Stimulated activated CD8-positive, alpha-beta memory T cell treated with anti-CD3 and anti-CD28 coated beads, Interleukin-15, amount 100 ng/mL, for 48 hours (primary cell): ENCODE measurements at regions not wholly inside any gene's neighbourhood (a gene's known extent, or its start where the extent isn't known, plus 50 kb on each side); places are given as distances from the start of the nearest gene placed in this dataset.
"Not testable (repeated sequence)": the region's sequence is repeated elsewhere in the genome, so short reads cannot be mapped to it uniquely, and the experiment has no call there.

Experiments used
- DNase-seq, 2 donors: peaks; one replicate each; pipeline ENCODE4 v3.0.0-alpha.2; 2020; ENCODE audit warnings: low read depth in 2 of 2

DNA sequence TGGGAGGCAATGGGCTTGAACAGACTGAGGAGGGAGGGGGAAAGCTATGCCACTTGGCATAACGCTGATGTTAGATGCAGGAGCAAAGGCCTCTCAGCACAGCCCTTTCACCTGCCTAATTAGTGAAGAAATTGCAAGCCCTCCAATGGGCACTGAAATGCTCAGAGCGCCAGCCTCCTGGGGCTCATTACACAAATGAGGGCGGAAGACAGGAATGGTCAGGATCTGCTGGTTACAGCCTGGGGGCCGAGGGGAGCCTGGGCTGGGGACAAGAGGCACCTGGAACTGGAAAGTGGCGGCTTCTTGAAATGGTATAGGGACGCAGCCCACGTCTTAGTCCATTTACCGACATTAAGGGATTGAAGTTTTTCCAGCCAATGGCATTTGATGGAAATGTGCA lies 50.2 kb upstream of the PLET1 start:
- no peak for DNase-seq

DNA sequence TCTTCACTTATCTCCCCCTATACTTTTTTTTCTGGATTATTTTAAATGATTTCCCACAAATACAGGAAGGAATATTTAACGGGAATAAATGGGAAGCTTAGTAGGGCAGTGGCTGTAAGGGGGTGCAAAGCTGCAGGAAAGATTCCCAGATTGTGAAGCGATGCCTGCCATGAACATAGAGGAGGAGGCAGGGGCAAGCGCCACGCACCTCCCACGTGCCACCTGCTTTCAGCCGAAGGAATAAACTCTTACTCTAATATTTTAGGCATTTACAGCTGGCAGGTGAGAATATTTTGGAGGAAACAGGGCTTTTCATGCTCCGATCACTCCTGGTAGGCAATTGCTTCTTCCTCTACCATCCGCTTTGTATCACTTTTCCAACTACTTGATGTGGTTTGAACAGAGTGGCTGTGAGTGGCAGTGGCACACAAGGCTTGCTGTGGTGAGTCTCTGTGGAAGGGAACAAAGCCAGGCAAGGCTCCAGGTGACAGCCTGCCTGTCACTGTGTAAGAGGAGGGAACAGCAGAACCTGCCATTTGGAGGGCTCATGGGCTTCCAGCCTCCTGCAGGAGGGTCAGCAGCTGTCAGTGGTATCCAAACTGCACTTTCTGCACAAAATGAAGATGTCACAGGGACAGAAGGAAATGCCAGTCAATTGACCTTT lies 54.5 kb upstream of the PLET1 start:
- DNase-seq, result no peak

DNA sequence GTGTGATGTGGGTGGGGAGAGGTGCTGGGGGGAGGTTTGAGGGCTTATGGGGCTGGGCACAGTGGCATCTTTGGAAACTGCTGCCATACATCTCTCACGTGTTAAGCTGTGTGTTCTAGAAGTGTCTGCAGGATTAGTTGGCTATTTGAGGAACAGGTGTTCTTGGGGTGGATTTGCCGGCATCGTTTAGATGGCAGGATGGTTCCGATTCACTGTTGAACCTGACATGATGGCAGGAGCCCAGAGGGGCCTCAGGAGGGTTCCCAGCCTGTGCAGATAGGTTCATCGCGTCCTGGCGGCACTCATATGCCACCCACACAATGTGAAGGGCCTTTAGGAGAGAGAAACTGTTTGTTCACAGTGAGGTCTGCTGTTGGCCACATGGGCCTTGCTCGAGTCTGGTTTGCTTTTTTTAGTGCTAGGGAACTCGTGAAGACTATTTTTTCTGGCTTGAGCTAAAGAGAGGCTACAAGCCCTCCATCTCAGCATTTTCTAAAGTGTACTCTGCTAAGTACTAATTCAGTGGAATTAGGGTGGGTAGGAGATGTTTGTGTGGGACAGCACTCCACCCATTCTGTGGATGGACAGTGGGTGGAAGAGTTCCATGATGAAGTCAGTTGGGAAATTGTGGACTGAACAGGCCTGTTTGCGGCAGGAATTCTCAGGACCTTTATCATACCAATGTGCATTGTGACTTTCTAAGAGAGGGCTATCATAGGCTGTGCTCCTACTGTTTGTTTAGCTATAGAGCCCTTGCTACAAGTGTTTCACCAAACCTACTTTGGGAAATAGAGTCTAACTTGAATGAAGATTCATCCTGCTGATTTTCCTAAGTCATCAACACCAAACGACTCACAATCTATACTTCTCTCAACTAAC lies 55.4 kb upstream of the PLET1 start:
- DNase-seq, result no peak

DNA sequence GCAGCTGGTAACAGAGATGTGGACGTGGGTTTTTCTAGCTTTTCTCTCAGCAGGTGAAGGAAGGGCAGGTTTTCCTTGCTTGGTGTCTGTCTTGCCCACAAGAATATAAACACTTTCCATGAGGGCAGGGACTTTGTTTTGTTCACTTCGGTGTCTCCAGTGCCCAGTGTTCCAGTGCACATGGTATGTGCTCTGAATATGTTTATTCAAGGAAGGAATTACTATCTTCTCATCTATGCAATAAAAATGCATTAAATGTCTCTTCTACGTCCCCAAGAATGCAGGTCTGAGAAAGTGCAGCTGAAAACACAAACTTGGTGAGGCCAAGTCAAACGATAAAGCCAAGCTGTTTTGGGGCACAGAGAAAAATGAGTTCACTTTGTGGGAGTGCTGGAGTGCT lies 56.3 kb upstream of the PLET1 start:
- DNase-seq, result no peak

DNA sequence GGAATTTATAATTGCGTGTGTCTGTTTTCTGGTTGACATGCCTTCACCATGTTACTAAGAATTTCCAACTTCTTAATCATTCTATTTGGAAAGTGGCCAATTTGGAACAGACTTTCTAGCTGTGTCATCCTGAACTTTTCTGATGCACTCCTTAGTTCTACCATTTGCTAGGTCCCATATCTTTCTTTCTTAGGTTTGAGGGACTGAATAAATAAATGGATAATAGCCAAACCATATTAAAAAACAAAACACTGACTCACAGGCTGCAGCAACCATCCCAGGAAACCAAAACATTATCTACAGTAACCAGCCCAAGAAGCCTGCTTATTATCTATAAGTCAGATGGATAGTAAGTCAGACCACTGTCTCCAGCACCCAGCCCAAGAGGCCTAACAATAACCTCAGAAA lies 57.5 kb upstream of the PLET1 start:
- no peak for DNase-seq

- no peak for DNase-seq
These were observed 58.0 kb upstream of the PLET1 start for GRCh38 chr11:112318661-112319060.

GRCh38 chr11:112320668-112321067 lies 60.0 kb upstream of the PLET1 start:
- no peak for DNase-seq

- no peak for DNase-seq
These were observed 61.0 kb upstream of the PLET1 start for GRCh38 chr11:112321501-112322172.

DNA sequence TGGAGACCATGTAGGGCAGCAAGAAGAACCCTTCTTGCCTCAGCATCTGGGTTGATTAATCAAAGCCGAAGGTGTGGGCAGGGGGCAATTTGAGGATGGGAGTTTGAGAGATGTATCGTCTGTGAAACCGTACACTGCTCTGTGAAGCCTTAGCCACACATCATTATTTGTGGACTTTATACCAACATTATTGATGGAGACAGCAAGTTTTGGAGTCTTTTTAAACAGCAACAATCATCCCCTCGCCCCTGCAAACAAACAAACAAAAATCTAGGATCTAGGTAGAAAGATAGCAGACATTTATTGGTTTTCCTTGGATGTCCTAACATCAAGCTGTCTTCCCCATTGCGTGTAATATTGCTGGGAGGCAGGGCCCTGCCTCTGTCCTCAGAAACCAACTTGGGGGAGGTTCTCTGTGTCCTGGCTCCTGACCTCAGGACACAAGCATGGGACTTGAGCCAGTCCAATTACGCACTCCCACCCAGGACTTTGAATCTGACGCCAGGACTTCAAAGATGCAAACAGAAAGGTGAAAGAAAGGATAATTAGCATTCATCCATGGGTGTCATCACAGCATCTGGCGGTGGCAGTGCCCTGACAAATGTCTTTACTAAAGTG lies 61.6 kb upstream of the PLET1 start:
- DNase-seq, result no peak

GRCh38 chr11:112334381-112334780 lies 73.7 kb upstream of the PLET1 start:
- DNase-seq, result no peak

GRCh38 chr11:112336356-112336886 lies 75.8 kb upstream of the PLET1 start:
- DNase-seq, result no peak

DNA sequence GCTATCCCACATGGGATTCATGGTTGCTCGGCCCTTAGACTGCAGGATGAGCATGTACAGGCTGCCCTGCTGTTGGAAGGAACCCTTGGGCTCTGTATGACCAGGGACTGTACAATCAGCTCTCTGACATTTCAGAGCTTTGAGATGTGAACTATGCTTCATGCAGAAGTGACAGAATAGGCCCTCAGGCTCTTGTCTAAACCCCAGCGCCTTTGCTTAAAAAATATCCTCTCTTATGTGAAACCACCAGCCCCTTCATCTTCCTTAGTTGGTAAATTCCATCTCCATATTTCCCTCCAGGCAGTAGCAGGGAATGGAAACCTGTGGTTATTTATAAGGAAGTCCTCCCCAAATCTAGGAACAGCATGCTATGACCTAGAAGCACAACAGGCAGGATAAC lies 78.9 kb upstream of the PLET1 start:
- no peak for DNase-seq

GRCh38 chr11:112343368-112344039 lies 82.8 kb upstream of the PLET1 start:
- DNase-seq, result no peak

DNA sequence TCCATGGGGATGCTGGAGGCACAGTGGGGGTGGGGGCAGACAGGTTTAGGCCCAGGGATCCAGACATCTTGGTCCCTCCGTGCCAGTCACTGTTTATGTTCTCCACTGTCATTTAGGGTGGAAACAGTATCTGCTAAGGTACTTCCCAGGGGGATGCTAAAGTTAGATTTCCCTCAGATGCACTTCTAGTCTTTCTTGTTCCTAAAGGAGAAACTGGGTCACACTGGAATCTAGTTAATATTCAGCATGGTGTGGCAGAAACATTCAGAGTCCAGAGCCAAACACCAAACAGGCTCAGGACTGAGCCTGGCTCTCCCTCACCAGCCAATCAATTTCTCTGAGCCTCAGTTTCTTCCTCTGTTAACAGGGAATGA lies 83.4 kb upstream of the PLET1 start:
- no peak for DNase-seq

DNA sequence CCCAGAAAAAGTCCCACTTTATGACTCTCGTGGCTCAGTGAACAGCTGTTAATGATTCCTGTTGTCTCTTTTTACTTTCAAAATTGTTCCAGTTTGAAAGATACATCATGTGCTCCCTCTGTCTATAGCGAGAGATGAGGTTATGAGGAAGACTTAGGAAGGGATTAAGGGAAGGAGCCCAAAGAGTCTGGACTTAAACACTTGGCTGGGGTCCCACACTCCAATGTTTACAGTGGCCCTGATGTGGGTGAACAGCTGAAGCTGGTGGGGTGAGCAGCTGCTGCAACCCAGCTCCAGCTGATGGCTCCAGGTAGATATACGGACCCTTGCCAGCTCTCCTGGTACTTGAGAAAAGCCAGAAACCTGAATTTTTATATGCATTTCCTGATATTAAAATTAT lies 84.5 kb upstream of the PLET1 start:
- DNase-seq, result no peak

GRCh38 chr11:112345706-112346105 lies 85.0 kb upstream of the PLET1 start:
- DNase-seq, result no peak

- no peak for DNase-seq
These were observed 85.9 kb upstream of the PLET1 start for GRCh38 chr11:112346586-112346985.

DNA sequence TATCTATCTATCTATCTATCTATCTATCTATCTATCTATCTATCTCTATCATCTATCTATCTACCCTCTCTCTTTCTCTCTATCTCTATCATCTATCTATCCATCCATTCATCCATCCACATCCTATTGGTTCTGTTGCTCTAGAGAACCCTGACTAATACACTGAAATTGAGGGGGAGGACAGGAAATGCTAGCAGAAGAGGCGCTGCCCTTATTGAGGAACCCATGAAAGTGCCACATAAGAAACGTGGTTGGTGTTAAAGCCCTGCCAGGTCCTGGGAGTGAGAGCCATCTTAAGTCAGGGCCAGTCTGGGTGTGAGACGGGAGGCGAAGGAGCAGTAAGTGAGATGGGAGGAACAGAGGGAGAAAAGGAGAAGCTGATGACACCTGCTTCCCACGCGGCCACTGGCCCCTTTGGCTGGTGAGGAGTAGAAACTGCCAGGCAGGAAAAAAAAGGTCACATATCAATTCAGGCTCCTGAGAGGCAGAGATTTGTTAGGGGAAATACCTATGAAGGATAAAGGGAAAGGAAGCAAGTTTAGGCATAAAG lies 87.9 kb upstream of the PLET1 start:
- DNase-seq, result no peak

DNA sequence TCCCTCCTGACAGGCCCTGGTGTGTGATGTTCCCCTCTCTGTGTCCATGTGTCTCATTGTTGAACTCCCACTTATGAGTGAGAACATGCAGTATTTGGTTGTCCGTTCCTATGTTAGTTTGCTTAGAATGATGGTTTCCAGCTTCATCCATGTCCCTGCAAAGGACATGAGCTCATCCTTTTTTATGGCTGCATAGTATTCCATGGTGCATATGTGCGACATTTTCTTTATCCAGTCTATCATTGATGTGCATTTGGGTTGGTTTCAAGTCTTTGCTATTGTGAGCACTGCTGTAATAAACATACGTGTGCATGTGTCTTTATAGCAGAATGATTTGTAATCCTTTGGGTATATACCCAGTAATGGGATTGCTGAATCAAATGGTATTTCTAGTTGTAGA lies 90.8 kb upstream of the PLET1 start:
- DNase-seq, result not testable (repeated sequence)

DNA sequence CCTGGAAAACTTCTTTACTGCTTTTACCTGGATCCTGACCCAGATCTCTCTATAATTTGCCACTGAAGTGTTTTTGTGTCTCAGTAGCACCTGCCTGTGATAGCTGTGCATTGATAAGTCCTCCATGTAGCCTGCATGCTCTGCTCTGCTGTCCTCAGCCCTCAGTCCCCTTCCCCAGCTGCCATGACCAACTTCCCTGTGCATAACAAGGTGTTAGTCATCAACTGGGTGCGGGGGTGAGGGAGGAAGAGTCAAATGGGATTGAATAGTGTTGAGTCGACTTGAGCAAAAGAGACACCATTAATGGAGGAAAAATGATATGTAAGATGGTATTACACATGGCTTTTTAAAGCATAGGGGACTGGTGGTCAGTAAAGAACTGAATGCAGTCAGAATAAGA lies 92.2 kb upstream of the PLET1 start:
- no peak for DNase-seq

DNA sequence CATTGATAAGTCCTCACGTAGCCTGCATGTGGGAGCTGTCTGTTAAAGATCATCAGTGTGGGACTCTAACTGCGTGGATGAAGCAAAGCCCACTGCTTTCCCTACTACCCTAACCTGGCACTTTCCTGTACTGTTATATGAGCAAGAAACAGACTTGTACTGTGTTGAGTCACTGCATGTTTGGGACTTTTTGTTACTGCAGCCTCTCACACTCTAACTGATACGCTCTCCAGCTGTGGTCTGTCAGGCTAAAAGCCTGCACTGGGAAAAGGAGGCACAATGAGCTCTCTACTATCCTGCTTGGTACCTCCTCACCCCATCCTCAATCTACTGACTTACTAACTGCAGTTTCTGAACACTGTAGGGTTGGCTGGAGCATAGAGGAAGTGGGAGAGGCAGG lies 93.7 kb upstream of the PLET1 start:
- DNase-seq, result no peak
